K562 (cell line): ENCODE measurements at regions not wholly inside any gene's neighbourhood (a gene's known extent, or its start where the extent isn't known, plus 50 kb on each side); places are given as distances from the start of the nearest gene placed in this dataset.

Experiments used
- ATAC-seq: fragments of 200-7000 bp; cut with Tn5 transposase; 3 replicates; pipeline ENCODE4 v1.9.1; 2020; ENCODE audit warnings: moderate library complexity
- BruUV-seq: library from RNA; stranded (reverse); fragments of 400-500 nt; replicated peaks from 2 replicates; lab custom pipeline; 2021; lab: Mats Ljungman, UMichigan
- CTCF ChIA-PET: fragments of 300-600 bp; formaldehyde crosslinking; extraction: SDS; loops from one replicate; lab custom pipeline; 2021; ENCODE audit warnings: low intra/inter-chr PET ratio; lab: Yijun Ruan, JAX
- POLR2A ChIA-PET: fragments of 300-600, 350-650 bp; sonication (Branson Sonifier 250); formaldehyde crosslinking; extraction: SDS; loops from one replicate; lab custom pipeline; 2021; ENCODE audit warnings: antibody characterized with exemption, inconsistent platforms; lab: Yijun Ruan, JAX
- DNase-seq, 4 experiments: peaks; one replicate each; pipeline versions ENCODE4 v3.0.0 to v3.0.0-alpha.2; 2011 to 2018; ENCODE audit warnings: low spot score in 3 of 4, mixed read lengths in 3 of 4; ENCODE audit errors: extremely low read depth in 1 of 4
- FAIRE-seq: peaks from 2 replicates; lab custom pipeline; 2011; peaks lifted over from hg19 to GRCh38; lab: Jason Lieb, UNC
- H2AFZ ChIP-seq: 2 replicates; pipeline ENCODE4 v1.6.0; 2011; ENCODE audit warnings: low read depth, low read length, control low read depth, inconsistent platforms
- H3K27ac ChIP-seq: fragments of 200-600 bp; 3 replicates; pipeline ENCODE4 v1.8.0; 2011; ENCODE audit warnings: low read depth, mild to moderate bottlenecking, control low read depth, inconsistent platforms, low read length, moderate library complexity, mixed read lengths; ENCODE audit errors: extremely low read depth
- H3K27me3 ChIP-seq, 2 experiments: fragments of 300-600 bp in 1 of 2; 2 replicates in 1 of 2; 3 replicates in 1 of 2; pipeline versions ENCODE4 v1.6.0 to v1.8.0; 2011; ENCODE audit warnings: inconsistent platforms in 2 of 2, low read length in 2 of 2, mild to moderate bottlenecking in 1 of 2, mixed read lengths in 1 of 2, moderate library complexity in 1 of 2; ENCODE audit not compliant: control insufficient read depth in 2 of 2, insufficient read depth in 2 of 2
- H3K36me3 ChIP-seq: fragments of 300-600 bp; 3 replicates; pipeline ENCODE4 v1.8.0; 2011; ENCODE audit warnings: mild to moderate bottlenecking, low read length, inconsistent platforms; ENCODE audit not compliant: control insufficient read depth, insufficient read depth
- H3K4me1 ChIP-seq, 2 experiments: fragments of 200-600 bp in 1 of 2; replicated peaks in 1 of 2; 2 replicates in 1 of 2; 3 replicates in 1 of 2; pipeline versions ENCODE4 v1.5.1 to v1.8.0; 2011; ENCODE audit warnings: inconsistent platforms in 2 of 2, low read length in 2 of 2, mild to moderate bottlenecking in 1 of 2, mixed read lengths in 1 of 2, moderate library complexity in 1 of 2; ENCODE audit not compliant: control insufficient read depth in 2 of 2, insufficient read depth in 2 of 2
- H3K4me2 ChIP-seq: 2 replicates; pipeline ENCODE4 v1.6.1; 2011; ENCODE audit warnings: low read length, control low read depth, inconsistent platforms, mixed read lengths; ENCODE audit not compliant: insufficient read depth
- H3K4me3 ChIP-seq: fragments of 200-600 bp; sonication (generic), shearing (Covaris generic); 2 replicates; pipeline ENCODE4 v1.5.1; 2016; ENCODE audit warnings: control low read depth, inconsistent platforms
- H3K79me2 ChIP-seq: fragments of 200-600 bp; 3 replicates; pipeline ENCODE4 v1.8.0; 2011; ENCODE audit warnings: low read length, inconsistent platforms; ENCODE audit not compliant: control insufficient read depth, insufficient read depth
- H3K9ac ChIP-seq, 2 experiments: 2 replicates each; pipeline versions ENCODE4 v1.6.0 to v1.6.1; 2011; ENCODE audit warnings: low read depth in 2 of 2, low read length in 2 of 2, control low read depth in 1 of 2, inconsistent platforms in 1 of 2, mild to moderate bottlenecking in 1 of 2, mixed read lengths in 1 of 2; ENCODE audit not compliant: insufficient read depth in 1 of 2
- H3K9me1 ChIP-seq: one replicate; pipeline ENCODE4 v1.6.0; 2011; ENCODE audit warnings: inconsistent platforms, mild to moderate bottlenecking, low read length, moderate library complexity; ENCODE audit not compliant: control insufficient read depth, insufficient read depth
- H3K9me3 ChIP-seq: replicated peaks from 2 replicates; pipeline ENCODE4 v1.5.1; 2011; ENCODE audit warnings: low read depth, low read length, inconsistent platforms; ENCODE audit not compliant: control insufficient read depth, insufficient read depth
- H4K20me1 ChIP-seq: replicated peaks from 2 replicates; pipeline ENCODE4 v1.6.1; 2011; ENCODE audit warnings: low read length, inconsistent platforms, mixed read lengths; ENCODE audit not compliant: control insufficient read depth, insufficient read depth
- ETV6 ChIP-seq, 3 experiments: fragments of 150-350 bp in 1 of 3; sonication (generic) in 1 of 3; formaldehyde crosslinking in 1 of 3; IDR thresholded peaks; 2 replicates each; pipeline versions ENCODE4 v1.6.1 to v1.8.0; 2014 to 2022; ENCODE audit warnings: borderline replicate concordance in 2 of 3, low read depth in 2 of 3, antibody characterized with exemption in 1 of 3, low read length in 1 of 3, mild to moderate bottlenecking in 1 of 3, missing genetic modification reagents in 1 of 3
- L3MBTL2 ChIP-seq: fragments of 450-650 bp; IDR thresholded peaks from 2 replicates; pipeline ENCODE4 v1.6.1; 2016; ENCODE audit warnings: mild to moderate bottlenecking, moderate library complexity
- PYGO2 ChIP-seq: fragments of 450-650 bp; IDR thresholded peaks from 2 replicates; pipeline ENCODE4 v1.6.1; 2016; ENCODE audit warnings: mild to moderate bottlenecking, missing genetic modification characterization, moderate library complexity, missing compliant biosample characterization
- TARDBP ChIP-seq: fragments of 450-650 bp; IDR thresholded peaks from 2 replicates; pipeline ENCODE4 v1.6.1; 2016
- THRAP3 ChIP-seq: fragments of 450-650 bp; IDR thresholded peaks from 2 replicates; pipeline ENCODE4 v1.6.1; 2016; ENCODE audit warnings: mild to moderate bottlenecking, inconsistent platforms, borderline replicate concordance
- ZNF133 ChIP-seq: fragments of 250-450 bp; sonication (Bioruptor Pico); IDR thresholded peaks from 2 replicates; pipeline ENCODE4 v1.4.0; 2020; ENCODE audit warnings: mild to moderate bottlenecking
- ZNF263 ChIP-seq: sonication (generic); formaldehyde crosslinking; IDR thresholded peaks from 2 replicates; pipeline ENCODE4 v1.8.0; 2022; ENCODE audit warnings: mild to moderate bottlenecking, missing genetic modification reagents, borderline replicate concordance
- ZNF282 ChIP-seq: sonication (generic); formaldehyde crosslinking; IDR thresholded peaks from 2 replicates; pipeline ENCODE4 v1.8.1; 2023; ENCODE audit warnings: missing genetic modification reagents
- ZNF780A ChIP-seq: fragments of 250-450 bp; sonication (Bioruptor Pico); IDR thresholded peaks from 2 replicates; pipeline ENCODE4 v1.5.0; 2021; ENCODE audit warnings: mild to moderate bottlenecking
- WGBS: fragments of 100-300 bp; shearing (Covaris generic); methylation state at CpG from one replicate; pipeline ENCODE4 v1.1.6; 2016; ENCODE audit warnings: low coverage, mixed read lengths; ENCODE audit not compliant: insufficient coverage; ENCODE audit errors: missing lambda C conversion rate; 5-methylcytosine and 5-hydroxymethylcytosine counted together
- in situ Hi-C: fragments of 300-500 bp; cut with MboI; formaldehyde crosslinking; loops from 4 replicates; pipeline ENCODE4 v1.15.0; 2018; ENCODE audit warnings: inconsistent platforms, mixed read lengths
- intact Hi-C: fragments of 100-400 bp; cut with micrococcal nuclease; formaldehyde crosslinking; loops from 2 replicates; pipeline ENCODE4 v1.14.2; 2022
- TF ChIP-seq, protein P1 (sequence below): sonication (generic); IDR thresholded peaks from 2 replicates; pipeline ENCODE4 v1.6.1; 2016
- TF ChIP-seq, protein P2 (sequence below): fragments of 450-650 bp; IDR thresholded peaks from 2 replicates; pipeline ENCODE4 v1.6.1; 2016; ENCODE audit warnings: borderline replicate concordance
- TF ChIP-seq, protein P3 (sequence below): IDR thresholded peaks from 2 replicates; pipeline ENCODE4 v1.6.1; 2012; ENCODE audit warnings: low read depth, low read length, improper control_type of control experiment, borderline replicate concordance

DNA sequence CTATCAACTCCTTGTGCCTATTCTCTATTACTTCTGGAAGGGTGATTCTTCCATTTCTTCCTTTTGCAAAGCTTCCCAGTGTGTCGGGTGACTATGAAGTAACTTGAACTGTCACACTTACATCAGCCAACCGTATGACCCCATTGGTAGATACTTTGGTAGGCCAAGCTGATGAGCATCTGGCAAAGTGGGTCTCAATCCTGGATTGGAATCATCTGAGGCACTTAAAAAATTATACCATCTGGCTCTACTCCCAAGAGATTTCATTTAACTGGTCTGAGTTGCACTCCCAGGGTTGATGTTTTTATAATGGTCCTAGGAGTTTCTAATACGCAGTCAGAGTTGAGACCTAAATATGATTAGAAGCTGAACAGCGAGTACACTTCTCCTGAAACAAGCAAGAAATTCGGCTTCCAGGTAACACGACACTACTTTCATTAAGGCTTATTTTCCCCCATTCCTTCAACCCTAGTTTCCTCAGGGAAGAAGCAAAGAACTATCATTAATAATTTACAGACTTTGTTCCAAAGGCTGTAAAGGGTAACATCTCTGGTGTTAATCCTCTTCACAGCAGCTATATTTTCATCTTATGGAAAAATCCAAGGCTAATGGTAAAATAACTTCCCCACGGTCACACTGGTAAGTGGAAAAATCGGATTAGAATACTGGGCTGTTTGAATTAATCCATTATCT is 76.8 kb downstream of the PDE6H start:
- in situ Hi-C loops, result no loop called here
- Histone ChIP-seq H3K9me3 (no peaks in the 10 kb centered on the region), H3K4me2 (no peak overlapping the region), H3K27ac (no peak overlapping the region), H2AFZ (no peak overlapping the region), H3K27me3 (no peaks in the 10 kb centered on the region), H3K9me1 (no peaks in the 10 kb centered on the region), H3K36me3 (no peaks in the 10 kb centered on the region), H3K79me2 (no peaks in the 10 kb centered on the region), H4K20me1 (no peaks in the 10 kb centered on the region), H3K4me1 (no peaks in the 10 kb centered on the region), H3K4me3 (no peak overlapping the region), H3K9ac (no peak overlapping the region)
- TF ChIP-seq TARDBP, result no peak
- TF ChIP-seq ZNF133 (CRISPR knock-in tag), result no peak
- no peak for TF ChIP-seq L3MBTL2
- TF ChIP-seq, protein P1, sequence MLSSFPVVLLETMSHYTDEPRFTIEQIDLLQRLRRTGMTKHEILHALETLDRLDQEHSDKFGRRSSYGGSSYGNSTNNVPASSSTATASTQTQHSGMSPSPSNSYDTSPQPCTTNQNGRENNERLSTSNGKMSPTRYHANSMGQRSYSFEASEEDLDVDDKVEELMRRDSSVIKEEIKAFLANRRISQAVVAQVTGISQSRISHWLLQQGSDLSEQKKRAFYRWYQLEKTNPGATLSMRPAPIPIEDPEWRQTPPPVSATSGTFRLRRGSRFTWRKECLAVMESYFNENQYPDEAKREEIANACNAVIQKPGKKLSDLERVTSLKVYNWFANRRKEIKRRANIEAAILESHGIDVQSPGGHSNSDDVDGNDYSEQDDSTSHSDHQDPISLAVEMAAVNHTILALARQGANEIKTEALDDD, result no peak
- ChIA-PET POLR2A (no interaction called here), CTCF (no interaction called here)
- no peak for DNase-seq
- intact Hi-C loops, result no loop called here
- no peak for FAIRE-seq
- WGBS, result 1% methylated on average over 8 of the region's 8 CpGs
- BruUV-seq, result no TSS peak
- no peak for ATAC-seq

DNA sequence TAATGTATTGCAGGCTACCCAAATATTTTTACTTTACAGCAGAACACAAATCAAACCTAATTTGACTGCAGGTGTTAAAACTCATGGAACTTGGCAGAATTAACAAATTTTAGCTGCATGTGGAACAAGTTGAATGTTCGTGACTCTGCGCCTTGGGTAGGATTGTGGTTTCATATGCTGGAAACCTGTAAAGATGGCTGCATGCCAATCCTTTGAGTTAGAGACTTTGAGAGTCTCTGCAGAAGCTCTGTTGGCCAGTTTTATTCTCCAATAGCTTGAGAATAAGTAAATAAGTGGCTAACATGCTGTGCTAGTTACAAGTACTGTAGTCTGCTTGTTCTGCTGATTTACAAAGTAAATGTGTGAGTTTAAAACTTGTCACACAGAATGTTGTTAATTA is 77.8 kb downstream of the PDE6H start:
- H2AFZ ChIP-seq, result no peak overlapping the region
- H3K36me3 ChIP-seq, result no peaks in the 10 kb centered on the region
- ChIA-PET POLR2A (no interaction called here), CTCF (no interaction called here)
- no peak overlapping the region for H3K4me3 ChIP-seq
- H3K27ac ChIP-seq, result no peak overlapping the region
- no peaks in the 10 kb centered on the region for H3K9me3 ChIP-seq
- H3K4me2 ChIP-seq, result no peak overlapping the region
- H4K20me1 ChIP-seq, result no peaks in the 10 kb centered on the region
- 0% methylated on average over 2 of the region's 2 CpGs for WGBS
- in situ Hi-C loops, result no loop called here
- H3K9me1 ChIP-seq, result no peaks in the 10 kb centered on the region
- DNase-seq (no peak), FAIRE-seq (no peak), ATAC-seq (no peak)
- no peak overlapping the region for H3K9ac ChIP-seq
- H3K4me1 ChIP-seq, result no peaks in the 10 kb centered on the region
- no peaks in the 10 kb centered on the region for H3K79me2 ChIP-seq
- no peaks in the 10 kb centered on the region for H3K27me3 ChIP-seq
- intact Hi-C loops, result no loop called here
- BruUV-seq, result no TSS peak
- TF ChIP-seq PYGO2 (tag) (no peak), ZNF780A (CRISPR knock-in tag) (no peak), ZNF282 (no peak), THRAP3 (no peak), ETV6 (IDR thresholded peaks at IDR 0.05; ENCODE audit: borderline replicate concordance in 1 of 2, low read depth in 2 of 2, low read length in 1 of 2) (no peak), ETV6 (CRISPR knock-in tag; IDR thresholded peaks at IDR 0.05; ENCODE audit: borderline replicate concordance) (no peak), ZNF263 (CRISPR knock-in tag) (no peak)
- TF ChIP-seq, protein P2, sequence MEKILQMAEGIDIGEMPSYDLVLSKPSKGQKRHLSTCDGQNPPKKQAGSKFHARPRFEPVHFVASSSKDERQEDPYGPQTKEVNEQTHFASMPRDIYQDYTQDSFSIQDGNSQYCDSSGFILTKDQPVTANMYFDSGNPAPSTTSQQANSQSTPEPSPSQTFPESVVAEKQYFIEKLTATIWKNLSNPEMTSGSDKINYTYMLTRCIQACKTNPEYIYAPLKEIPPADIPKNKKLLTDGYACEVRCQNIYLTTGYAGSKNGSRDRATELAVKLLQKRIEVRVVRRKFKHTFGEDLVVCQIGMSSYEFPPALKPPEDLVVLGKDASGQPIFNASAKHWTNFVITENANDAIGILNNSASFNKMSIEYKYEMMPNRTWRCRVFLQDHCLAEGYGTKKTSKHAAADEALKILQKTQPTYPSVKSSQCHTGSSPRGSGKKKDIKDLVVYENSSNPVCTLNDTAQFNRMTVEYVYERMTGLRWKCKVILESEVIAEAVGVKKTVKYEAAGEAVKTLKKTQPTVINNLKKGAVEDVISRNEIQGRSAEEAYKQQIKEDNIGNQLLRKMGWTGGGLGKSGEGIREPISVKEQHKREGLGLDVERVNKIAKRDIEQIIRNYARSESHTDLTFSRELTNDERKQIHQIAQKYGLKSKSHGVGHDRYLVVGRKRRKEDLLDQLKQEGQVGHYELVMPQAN, result no peak
- TF ChIP-seq, protein P3, sequence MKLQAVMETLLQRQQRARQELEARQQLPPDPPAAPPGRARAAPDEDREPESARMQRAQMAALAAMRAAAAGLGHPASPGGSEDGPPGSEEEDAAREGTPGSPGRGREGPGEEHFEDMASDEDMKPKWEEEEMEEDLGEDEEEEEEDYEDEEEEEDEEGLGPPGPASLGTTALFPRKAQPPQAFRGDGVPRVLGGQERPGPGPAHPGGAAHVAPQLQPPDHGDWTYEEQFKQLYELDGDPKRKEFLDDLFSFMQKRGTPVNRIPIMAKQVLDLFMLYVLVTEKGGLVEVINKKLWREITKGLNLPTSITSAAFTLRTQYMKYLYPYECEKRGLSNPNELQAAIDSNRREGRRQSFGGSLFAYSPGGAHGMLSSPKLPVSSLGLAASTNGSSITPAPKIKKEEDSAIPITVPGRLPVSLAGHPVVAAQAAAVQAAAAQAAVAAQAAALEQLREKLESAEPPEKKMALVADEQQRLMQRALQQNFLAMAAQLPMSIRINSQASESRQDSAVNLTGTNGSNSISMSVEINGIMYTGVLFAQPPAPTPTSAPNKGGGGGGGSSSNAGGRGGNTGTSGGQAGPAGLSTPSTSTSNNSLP, result no peak
